ENCODE measurements at regions not wholly inside any gene's neighbourhood (a gene's known extent, or its start where the extent isn't known, plus 50 kb on each side); places are given as distances from the start of the nearest gene placed in this dataset.

GRCh38 chr14:96931751-96932150 is 134.6 kb downstream of the VRK1 start:
- no peak for DNase-seq

DNA sequence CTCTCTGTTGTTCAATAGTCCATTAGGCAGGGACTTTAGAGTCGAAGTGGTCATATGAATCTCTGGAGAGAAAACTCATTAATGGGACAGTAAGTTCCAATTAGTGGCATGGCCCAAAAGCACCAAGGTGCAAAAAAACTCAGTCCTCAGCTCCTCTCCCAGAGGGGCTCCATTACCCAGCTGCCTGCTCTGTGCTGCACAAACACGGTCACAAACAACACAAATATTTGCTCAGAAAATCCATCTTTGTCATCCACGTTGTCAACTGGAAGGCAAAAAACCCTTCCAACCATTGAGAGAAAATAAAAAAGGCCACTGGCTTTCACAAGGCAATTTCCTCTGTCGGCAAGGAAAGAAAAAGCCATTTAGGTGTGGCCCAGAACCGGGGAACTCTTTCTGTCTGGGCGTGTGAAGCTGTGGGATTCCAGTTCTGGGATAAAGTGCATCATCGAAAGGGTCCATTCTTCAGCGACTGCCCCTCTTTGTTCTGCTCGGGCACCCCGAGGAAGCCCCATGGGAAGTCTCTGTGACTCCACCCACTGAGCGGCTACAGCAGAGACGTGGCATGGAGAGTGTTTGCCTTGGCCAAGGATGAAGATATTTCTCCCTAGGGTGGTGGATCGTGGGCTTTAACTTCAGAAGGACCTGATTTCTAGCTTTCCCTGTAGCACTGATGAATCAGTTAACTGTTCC is 137.6 kb downstream of the VRK1 start:
- no peak for DNase-seq

DNA sequence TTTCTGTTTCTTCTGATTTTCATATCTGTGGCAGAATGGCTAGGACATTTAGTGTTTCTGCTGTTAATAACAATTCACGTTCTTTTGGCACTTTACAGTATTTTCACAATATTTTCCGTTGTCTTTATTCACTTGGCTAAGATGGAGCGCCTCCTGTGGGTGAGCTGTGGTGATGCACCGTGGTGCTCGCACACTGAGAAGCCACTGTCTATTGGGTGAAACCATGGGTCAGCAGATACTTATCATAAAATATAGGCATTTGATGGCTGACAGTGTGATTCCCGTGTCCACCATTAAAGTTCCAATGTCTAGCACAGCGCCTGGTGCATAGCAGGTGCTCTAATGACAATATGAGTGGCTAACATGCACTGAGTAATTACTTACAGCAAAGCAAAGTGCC is 141.8 kb downstream of the VRK1 start:
- DNase-seq, result no peak

- DNase-seq, result peak; percentile 3
Measured at GRCh38 chr14:96940009-96940408, 142.8 kb downstream of the VRK1 start.

DNA sequence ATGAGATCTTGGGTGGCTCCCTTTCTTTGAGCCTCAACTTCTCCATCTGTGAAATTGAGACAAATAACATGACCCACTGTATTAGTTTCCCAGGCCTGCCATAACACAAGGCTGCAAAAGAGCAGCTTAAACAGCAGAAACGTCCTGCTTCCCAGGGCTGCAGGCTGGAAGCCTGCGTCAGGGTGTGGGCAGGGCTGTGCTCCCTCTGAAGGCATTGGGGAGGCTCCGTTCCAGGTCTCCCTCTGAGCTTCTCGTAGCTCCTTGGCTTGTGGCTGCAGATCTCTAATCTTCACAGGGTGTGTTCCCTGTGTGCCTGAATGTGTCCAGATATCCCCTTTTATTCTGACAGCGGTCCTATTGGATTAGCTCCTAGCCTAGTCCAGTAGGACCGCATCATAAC is 147.1 kb downstream of the VRK1 start:
- DNase-seq, result no peak

DNA sequence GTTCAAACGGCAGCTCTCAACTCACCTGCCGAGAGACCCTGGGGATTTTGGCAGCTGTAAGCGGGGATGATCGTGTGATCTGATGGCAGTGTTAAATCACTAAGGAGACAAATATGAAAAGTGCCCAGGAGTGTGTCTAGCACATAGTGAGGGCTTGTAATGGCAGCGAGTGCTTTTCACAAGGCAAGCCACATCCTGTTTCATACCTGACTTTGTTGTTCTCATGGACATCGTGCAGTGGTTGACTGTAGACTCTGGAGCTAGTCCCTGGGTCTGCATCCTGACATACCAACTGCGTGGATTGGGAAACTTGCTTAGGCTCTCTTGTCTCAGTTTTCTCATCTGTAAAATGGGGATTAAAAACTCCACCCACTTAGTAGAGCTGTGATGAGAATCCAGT is 148.5 kb downstream of the VRK1 start:
- no peak for DNase-seq

- no peak for DNase-seq
Measured at GRCh38 chr14:96949594-96949993, 152.4 kb downstream of the VRK1 start.

DNA sequence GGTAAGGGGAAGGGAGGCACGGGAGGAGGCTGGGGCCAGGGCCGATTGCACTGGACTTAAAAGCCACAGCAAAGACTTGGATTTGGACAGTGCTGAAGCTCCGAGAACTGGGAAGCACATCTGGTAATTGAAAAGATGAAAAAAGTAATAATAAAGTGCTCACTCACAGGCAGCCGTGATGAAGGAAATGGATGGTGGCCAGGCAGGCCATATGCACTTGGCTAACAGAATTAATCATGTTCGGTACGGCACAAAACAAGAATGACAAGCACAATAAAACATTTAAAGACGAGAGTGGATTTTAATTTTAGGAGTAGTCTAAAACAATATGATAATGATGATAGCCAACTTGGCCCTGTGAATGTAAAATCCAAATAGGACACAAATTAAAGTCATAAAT is 154.3 kb downstream of the VRK1 start:
- DNase-seq, result no peak

DNA sequence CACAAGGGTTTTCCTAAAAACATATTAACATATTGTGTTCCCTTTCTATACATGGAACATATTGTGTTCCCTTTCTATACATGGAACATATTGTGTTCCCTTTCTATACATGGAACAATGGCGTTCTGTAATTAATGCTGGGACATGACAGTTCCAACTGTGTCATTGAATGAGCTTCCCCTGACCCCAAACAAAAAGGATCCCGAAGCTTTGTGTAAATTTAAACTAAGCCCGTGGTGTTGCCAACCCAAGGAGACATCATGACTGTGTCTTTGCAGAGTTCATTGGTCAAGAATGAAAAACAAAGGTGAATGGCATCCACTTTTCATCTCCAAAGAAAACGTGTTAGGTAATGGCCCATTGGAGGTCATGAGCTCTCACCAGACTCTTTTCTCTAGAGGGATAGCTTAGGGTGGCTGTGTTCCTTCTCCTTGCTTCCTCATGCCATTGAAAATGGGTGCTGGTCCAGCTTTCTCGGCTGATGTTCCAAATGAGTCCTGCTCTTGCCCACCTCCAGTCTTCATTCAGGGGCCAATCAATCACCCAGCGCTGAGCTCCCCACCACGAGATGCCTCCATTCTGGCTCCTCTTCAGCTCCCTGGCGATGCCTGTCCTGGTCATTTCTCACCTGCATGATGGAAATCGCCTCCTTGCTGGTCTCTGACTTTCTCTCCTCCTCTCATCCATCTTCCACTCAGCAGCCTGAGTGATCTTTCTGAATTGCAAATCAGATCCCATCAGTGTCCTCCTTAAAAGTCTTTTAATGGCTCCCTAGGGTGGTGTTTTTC is 156.1 kb downstream of the VRK1 start:
- no peak for DNase-seq

DNA sequence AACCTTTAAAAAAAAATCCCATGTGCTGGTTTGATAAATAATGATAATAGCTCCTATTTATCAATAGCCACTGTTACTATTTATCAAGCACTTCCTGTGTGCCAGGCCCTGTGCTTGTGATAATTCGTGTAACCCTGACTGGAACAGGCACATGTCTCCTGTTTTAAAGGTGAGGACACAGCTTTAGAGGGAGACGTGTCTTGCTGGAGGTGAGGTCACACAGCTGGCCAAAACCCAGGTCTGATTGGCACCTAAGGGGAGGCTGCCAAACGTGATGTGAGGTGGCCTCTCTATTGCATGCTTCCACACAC is 156.6 kb downstream of the VRK1 start:
- DNase-seq, result no peak

DNA sequence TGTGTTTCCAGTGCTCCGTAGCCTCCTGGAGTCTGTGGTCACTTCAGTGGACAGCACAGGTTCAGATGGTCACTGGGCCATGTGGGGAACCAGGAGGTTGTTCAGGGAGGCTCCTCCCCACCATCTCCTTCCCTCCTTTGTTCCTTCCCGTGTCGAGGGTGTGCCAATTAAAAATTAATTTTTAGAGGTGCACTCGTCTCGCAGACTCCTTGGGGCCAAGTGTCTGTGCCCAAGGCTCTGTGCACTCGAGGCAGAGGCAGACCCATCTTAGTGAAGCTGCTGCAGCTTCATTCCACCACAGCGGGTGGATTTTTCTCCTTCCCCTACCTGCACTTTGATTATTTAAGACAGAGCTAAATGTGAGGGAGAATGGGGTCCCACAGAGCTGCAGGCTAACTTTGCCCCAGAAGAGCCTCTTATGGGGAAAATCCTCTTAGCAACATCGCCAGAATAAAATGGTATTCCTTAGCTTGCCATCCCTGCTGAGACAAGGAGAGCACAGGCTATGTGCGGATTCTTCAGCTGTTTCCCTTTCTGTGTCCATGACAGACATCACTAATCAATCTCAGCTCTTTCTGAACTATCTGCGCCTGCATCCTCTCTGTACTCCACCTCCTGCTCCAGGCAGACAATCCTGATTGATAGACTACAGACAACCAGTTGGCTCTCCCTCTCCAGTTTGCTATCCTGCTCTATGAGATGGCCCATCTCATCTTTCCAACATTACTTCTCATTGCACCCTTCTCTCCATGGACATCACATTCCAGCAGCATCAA is 159.5 kb downstream of the VRK1 start:
- no peak for DNase-seq

- DNase-seq, result no peak
Measured at GRCh38 chr14:96958057-96958456, 160.9 kb downstream of the VRK1 start.

- DNase-seq, result no peak
Measured at GRCh38 chr14:96959992-96960391, 162.8 kb downstream of the VRK1 start.

DNA sequence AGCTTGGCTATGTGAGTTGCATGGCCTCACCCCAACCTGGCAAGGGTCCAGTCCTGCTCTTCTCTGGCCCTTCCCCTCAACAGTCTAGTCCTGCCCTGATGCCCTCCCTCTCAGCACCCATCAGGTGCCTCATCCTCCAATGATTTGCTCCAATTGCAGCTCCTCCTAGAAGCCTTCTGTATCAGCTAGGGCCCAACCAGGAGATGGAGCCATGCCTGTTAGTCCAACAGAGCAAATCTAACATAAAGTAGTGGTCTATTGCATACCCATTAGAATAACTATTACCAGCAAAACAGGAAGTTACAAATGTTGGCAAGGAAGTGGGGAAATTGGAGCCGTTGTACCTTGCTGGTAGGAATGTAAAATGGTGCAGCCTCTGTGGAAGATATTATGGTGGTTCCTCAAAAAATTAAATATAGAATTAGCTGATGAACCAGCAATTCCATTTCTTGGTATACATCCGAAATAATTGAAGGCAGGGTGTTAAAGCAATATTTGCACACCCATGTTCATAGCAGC is 163.5 kb downstream of the VRK1 start:
- DNase-seq, result no peak

- DNase-seq, result no peak
Measured at GRCh38 chr14:96961895-96962294, 164.7 kb downstream of the VRK1 start.

GRCh38 chr14:96962337-96962736 is 165.2 kb downstream of the VRK1 start:
- no peak for DNase-seq

- no peak for DNase-seq
Measured at GRCh38 chr14:96964726-96965415, 167.7 kb downstream of the VRK1 start.

DNA sequence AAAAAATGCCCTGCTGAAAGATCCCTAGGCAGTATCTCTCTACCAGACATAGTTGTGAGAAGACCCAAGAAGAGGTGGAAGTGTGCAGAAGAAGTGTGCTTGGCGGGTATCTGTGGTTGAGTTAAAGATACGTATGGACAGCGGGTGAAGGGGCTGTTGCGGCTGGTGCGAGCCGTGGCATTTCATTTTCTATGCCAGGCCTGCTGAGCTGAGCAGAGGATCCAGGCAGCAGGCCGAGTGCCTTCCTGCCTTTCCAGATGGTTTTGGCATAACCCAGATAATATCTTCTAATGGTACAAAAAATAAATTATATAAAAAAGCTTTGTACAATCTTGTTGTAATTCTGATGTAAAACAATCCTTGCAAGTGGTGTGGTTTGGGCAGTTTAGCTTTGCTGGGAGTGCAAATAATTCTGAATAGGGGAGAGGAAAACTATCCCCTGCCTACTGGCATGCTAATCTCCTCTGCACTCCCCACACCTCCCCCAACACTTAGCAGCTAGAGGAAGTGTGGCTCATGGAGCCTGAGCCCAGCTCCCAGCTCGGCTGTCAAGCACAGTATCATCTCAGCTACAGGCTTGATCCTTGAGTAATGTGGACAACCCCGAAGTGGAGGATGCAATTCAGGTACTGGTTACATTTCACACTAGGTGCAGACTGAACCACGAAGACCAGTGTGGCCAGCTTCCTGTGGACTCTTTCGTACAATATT is 168.9 kb downstream of the VRK1 start:
- DNase-seq, result no peak

GRCh38 chr14:96975116-96975515 is 177.9 kb downstream of the VRK1 start:
- DNase-seq, result no peak

DNA sequence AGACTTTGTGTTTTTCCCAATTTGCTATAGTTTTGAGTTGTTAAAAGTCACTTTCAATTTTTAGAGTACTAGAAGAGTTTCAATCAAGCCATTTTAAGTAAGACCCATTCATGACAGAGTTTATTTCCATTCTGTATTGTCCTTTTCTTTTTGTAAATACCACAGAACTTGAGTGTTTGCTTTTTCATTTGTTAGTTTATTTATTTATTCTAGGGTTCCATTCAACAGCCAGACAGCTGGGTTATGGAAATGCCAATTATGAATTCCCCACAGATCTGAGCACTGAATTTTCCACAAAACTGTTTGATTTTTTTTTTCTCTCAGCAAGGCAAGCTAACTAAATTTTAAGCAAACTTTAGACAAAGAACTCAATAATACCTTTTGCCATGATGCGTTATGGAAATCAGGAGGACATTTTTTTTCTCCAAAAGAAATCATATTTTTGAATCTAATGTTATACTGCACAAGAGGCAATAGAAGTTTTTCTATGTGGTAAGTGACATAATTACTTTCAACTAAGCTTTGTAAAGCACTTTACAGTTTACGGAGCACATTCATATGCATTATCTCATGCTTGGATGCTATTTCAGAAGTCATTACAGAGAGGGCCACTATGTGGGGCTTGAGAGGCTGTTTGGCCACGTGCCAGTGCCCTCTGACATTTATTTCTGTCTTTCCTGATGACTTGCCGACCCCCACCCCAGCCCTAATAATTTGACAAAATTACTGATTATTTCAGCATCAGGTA is 181.5 kb downstream of the VRK1 start:
- no peak for DNase-seq

DNA sequence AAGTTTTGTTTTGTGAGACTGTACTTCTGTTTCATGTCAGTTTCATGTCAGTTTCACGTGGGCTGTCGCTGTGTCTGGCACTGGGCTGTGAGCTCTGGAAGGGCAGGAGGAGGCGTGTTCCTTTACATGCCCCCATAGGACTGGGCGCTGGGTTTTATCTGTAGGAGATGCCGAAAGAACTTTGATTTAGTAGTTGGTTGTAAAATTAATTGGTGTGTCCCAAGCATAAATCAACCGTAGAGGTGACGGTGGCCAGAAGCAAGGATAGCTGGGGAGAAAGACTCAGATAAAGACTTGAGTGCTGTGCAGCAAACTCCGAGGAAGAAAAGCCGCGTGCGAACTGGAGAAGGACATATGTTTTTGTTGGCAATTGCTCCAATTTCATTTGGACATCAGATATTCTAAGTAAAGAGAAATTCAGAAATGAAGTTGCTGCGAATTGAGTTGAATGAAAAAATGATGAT is 182.5 kb downstream of the VRK1 start:
- DNase-seq, result no peak

DNA sequence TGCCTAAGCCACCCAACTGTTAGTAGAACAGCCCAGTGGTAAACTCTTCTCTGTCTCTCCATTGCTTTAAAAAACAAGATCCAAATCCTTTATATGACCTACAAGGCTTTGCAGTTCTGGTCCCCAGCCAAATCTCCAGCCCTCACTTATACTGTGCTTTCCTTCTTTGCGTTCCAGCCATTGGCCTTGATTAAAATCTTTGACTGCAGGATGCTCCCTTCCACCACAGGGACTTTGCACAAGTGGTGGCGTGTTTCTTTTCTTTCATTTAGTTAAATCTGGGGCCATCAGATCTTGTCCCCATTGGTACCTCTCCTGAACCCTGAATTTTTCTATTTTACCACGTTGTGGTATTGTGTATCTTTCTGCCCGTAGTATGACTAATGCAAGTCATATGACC is 183.7 kb downstream of the VRK1 start:
- no peak for DNase-seq

All from RPMI8226 (cell line).